G401 (cell line): ENCODE measurements at regions not wholly inside any gene's neighbourhood (a gene's known extent, or its start where the extent isn't known, plus 50 kb on each side); places are given as distances from the start of the nearest gene placed in this dataset.
"Not testable (repeated sequence)": the region's sequence is repeated elsewhere in the genome, so short reads cannot be mapped to it uniquely, and the experiment has no call there.

Experiments used
- DNase-seq: peaks from one replicate; pipeline ENCODE4 v3.0.0-alpha.2; 2015; ENCODE audit warnings: low spot score
- in situ Hi-C: cut with HindIII; loops from 2 replicates; pipeline ENCODE4 v1.10.0; 2016; ENCODE audit warnings: low sequenced_read_pairs, mixed read lengths

DNA sequence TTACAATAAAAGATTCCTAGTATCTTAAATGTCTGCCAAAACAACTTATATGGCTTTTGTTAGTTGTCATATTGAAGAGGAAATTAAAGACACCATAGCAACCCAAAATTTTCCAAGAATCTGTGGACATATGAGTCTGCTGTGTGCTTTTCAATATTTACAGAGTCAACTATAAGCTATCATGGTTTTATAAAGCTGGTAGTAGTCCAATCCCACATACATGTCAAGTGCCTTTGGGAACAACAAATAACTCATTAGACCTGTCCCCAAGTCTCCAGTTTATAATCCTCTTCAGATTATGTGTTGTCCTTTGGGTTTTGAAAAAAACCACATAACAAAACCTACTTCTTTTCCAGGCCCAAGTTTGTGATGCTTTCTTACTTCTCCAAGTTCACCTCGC lies 293.8 kb upstream of the USP25 start:
- in situ Hi-C loops: no loop called here
- DNase-seq: no peak

DNA sequence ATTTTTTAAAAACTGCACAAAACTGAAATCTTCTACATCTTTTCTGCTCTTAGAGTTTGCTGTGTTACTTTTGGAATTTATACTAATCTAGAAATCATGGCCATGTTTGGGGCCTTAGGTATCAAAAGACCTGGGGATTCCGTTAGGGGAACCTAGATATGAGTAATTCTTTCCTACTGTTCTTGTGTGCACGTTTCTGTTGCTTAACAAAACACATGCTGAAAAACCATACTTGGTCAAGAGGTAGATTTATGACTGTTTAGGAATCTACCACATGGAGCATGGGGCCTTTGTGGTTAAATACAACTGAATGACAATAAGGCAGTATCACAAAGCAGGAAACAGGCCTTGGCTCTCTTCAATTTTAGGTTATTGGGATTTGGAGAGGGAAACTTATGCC lies 291.9 kb upstream of the USP25 start:
- in situ Hi-C loops: no loop called here
- no peak for DNase-seq

DNA sequence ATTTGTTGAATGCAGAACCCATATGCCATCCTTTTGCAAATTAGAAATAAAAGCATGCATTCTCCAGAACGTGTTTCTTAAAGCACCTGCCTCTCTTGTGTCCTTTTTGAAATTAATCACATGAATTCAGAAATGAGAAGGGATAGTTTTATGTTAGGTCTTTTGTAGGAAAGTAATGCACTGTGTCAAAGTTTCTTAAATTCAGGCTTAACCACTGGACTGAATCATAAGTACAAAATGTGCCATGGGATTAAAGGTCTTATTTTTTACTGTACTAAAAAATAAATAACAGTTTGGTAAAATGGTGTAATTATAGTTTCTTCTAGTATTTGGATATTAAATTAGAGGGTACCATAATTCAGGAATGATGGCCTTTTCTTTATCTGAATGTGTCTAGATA lies 290.1 kb upstream of the USP25 start:
- in situ Hi-C loops: no loop called here
- DNase-seq: no peak

DNA sequence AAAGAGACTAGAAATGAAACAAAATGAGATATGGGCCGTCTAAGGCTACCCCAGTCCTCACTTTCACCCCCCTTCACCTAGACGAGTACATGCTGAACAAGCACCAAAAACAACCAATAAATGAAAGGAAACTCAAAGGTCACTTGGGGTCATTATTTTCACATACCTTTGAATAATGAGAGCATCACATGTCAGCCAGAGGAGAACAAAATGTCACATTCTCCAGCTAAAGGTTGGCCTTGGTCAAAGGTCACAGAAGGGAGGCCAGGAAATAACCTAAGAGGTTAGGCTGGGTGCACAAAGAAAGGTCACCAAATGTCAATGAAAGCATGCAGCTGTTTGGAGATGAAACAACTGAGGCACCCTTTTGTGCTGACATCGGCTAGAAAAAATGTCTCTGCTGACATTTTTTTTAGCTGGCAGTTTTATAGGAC lies 288.7 kb upstream of the USP25 start:
- DNase-seq: peak; percentile 59
- in situ Hi-C loops: no loop called here

DNA sequence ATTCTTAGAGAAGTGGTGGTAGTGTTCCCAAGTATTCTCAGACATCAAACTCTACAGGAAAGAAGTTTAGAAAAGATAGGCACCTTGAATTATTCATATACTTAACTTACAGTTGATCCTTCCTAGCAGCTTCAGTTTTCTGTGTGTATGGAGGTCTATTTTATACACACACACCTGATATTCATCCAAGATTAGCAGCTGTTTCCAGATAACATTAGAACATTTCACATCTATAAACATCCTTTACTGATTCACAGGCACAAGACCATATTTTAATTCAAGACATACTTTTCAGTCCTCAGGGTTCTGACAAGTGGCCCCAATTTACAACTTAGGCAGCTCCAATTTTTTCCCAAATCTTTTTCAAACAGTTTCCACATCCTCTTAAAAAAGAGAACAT lies 287.8 kb upstream of the USP25 start:
- in situ Hi-C loops: no loop called here
- no peak for DNase-seq

DNA sequence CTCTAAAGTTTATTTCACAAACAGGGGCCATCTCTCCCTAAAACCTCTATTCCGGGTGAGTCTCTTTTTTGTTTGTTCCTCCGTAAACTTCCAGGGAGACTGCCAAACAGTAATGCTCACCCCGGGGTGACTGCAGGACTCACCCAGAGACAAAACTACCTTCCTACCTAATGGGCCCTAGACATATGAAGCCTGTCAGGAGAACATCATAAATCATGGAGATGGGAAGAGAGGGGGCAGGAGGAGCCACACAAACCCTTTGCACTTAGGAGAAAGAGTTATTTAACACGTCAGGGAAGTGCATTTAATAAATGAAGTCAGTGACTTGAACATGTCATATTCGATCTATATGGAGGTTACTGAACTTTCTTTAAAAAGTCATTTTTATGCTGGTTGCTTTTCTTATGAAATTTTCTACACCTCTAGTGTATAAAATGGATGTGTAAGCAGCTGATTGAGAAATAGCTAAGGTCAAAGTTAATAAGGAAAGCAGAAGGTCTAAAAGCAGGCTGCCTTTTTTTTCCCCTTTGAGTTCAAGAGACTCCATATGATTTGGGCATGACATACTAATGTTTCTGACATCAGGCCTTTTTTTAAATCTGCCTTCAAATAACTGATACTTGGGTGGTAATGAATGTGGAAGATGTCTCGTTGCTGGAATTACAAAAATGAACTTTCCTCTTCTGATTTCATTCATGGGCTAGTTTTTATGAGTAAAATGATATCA lies 286.9 kb upstream of the USP25 start:
- DNase-seq: peak; percentile 16
- in situ Hi-C loops: no loop called here

DNA sequence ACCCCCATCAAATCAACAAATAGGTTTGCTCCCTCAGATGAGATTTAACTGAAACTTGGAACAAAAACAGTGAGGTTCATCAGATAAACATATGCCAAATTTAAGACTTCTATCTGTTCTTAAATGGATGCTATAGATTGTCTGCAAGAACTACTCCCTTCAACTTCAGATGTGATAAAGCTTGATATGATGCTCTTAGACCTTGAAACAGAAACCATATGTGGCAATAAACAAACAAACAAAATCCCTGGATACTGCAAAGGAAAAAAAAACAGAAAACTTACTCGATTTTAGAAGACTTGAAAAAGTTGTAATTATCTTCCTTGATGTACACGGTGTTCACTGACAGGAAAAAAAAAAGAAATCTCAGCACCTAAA lies 286.1 kb upstream of the USP25 start:
- in situ Hi-C loops: no loop called here

DNA sequence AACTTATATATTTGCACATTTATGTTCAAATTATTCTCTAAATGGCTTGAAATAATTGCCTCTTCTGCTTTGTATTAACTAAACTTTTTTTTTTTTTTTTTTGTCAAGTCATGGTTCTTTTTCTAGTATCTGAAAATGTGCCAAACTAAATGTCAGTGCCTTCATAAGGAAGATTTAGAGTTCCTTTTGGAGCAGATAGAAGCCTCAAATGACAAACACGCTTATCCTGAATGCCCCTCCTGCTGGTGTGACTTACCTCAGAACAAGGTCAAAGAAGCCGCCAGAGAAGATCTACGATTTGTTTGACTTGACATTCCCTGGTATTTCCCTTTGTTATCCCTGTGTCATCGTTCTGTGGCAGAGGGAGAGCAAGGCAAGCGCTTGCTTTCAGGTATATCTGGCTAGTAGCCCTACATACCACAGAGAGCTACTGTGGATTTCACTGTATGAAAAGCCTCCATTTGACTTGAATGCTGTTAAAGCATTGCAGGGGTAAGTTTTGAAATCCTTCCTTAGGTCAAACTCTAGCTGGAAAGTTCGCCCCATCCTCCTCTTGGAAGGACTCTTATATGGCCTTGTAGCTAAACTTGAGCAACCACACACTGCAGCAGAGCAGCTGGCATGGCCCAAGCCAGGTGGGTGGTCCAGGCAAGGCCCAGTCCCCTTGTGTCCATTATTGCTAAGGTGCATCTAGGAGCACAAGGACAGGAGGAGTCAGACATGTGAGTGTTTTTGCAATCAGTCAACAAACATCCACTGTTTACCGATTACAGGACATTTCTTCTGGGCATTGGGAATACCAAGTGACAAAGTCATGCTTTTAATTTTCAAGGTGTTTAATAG lies 285.4 kb upstream of the USP25 start:
- in situ Hi-C loops: no loop called here
- DNase-seq: peak; percentile 7

More for the DNA sequence above, 286.1 kb upstream of the USP25 start:
- DNase-seq: no peak

DNA sequence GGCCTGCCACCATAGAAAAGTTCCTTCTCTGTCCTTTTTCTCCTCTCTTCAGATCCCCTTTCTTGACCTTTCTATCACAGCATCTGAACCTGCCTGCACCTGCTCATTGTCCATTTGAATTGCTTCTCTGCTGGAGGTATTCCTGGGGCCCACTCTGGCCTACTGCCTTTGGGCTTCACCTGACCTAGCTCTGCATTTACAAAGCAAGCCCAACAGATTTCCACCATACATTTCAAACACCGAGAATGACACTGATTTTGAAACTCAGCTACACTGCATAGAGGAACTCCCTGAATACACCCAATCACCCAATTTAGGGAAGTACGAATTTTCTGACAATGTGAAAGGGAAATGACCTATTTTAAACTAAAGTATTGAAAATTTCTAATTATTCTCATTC lies 284.5 kb upstream of the USP25 start:
- in situ Hi-C loops: no loop called here
- DNase-seq: no peak

DNA sequence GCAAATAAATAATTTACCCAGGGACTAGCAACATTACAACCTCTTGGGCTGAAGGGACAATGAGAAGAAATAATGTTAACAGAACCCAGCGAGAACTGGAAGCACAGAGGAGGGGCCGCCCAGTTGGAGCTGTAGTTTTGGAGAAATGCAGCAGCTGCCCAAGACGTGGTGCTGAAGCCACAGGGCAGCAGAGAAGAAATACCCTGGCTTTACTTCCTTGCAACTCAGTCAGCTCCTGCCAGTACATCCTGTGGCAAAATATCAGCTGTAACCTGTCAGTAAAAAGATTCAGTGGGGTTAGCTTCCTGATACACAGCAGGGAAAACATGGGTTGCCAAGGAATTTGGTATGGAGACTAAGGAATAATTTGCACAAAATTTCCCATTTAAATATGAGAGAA lies 283.6 kb upstream of the USP25 start:
- DNase-seq: no peak
- in situ Hi-C loops: no loop called here

DNA sequence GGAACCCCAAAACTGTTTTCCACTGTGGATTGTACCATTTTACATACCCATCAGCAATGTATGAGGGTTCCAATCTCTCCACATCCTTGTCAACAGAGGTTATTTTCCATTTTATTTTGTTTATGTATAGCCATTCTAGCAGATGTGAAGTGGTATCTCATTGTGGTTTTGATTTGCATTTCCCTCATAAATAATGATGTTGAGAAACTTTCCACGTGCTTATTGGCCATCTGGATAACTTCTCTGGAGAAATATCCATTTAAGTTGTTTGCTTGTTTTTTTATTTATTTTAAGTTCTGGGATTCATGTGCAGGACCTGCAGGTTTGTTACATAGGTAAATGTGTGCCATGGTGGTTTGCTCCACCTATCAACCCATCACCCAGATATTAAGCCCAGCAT lies 280.2 kb upstream of the USP25 start:
- DNase-seq: no peak
- in situ Hi-C loops: no loop called here

DNA sequence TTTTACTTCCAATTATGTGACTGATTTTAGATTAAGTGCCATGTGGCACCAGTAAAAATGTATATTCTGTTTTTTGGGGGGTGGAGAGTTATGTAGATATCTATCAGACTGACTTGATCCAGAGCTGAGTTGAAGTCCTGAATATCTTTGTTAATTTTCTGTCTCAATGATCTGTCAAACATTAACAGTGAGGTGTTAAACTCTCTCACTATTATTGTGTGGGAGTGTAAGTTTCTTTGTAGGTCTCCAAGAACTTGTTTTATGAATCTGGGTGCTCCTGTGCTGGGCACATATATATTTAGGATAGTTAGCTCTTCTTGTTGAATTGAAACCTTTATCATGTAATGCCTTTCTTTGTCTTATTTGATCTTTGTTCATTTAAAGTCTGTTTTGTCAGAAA lies 276.5 kb upstream of the USP25 start:
- no peak for DNase-seq
- in situ Hi-C loops: no loop called here

DNA sequence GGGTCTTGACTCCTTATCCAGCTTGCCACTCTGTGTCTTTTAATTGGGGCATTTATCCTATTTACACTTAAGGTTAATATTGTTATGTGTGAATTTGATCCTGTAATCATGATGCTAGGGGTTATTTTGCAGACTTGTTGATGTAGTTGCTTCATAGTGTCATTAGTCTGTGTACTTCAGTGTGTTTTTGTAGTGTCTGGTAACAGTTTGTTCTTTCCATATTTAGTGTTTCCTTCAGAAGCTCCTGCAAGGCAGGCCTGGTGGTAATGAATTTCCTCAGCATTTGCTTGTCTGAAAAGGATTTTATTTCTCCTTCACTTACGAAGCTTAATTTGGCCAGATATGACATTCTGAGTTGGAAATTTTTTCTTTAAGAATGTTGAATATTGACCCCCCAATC lies 276.0 kb upstream of the USP25 start:
- DNase-seq, in situ Hi-C loops: not testable (repeated sequence)

DNA sequence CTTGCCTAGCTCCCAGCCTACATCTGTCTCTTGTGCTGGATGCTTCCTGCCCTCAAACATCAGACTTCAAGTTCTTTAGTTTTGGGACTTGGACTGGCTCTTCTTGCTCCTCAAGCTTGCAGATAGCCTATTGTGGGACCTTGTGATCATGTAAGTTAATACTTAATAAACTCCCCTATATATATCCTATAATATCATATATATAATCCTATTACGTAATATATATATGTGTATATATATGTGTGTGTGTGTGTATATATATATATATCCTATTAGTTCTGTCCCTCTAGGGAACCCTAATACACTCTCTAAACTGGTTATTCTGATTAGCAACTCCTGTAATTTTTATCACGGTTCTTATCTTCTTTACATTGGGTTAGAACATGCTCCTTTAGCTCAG lies 274.9 kb upstream of the USP25 start:
- in situ Hi-C loops, DNase-seq: not testable (repeated sequence)

DNA sequence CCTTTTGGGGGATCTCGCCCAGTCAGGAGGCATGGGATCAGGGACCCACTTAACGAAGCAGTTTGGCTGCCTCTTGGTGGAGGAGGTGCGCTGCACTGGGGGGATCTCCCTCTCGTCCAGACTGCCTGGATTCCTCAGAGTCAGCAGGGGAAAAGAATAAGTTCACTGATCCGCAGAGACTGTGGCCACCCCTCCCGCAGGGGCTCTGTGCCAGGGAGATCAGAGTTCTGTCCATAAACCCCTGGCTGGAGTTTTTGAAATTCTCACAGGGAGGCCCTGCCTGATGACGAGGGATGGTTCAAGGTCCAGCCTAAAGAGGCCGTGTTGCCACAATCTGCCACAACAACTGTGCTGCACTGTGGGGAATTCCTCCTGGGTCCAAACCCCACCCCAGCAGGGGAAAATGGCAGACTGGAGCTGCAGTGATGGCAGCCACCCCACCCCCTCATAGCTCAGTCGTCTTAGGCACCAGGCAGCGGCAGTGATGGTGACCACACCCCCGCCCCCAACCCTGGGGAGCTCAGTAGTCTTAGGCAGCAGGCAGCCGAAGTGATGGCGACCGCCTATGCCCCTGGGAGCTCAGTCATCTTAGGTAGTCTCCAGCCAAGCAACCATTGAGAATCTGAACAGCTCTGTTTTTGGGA lies 273.8 kb upstream of the USP25 start:
- no peak for DNase-seq
- in situ Hi-C loops: no loop called here

DNA sequence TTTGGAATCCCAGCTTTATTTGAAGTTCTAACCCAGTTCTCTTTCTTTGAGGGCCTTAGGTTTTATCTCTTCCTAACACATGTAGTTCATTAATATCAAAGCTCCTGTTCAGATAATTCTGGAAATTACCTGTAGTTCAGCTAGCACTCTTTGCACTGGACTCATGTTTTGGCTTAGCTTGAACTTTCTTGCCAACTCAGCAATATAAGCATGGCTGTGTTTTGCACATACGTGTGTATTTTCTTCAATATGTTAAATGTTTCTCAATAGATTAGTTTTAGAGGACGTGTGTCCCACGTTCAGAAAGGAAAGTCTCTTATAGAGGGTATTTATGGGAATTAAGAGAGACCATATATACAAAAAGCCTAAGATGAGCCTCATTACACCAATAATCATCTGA lies 271.8 kb upstream of the USP25 start:
- no peak for DNase-seq
- in situ Hi-C loops: no loop called here

DNA sequence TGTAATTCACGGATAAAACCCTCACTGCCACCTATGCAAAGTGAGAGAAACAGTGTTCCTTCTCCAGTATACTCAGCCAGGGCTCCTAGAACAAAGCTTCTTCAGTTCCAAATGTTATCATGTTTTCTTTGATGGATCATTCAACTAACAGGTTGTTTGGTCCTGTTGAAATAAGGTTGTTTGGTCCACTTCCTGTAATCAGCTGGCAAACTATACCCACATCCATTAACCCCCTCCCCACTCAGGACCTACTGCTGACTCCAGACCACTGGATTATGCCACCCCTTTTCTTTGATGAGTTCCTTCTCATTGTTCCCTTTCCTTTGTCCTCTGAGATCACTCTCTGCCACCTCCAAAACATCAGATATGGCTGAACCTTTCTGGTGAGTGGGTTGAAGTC lies 267.7 kb upstream of the USP25 start:
- no peak for DNase-seq
- in situ Hi-C loops: no loop called here

DNA sequence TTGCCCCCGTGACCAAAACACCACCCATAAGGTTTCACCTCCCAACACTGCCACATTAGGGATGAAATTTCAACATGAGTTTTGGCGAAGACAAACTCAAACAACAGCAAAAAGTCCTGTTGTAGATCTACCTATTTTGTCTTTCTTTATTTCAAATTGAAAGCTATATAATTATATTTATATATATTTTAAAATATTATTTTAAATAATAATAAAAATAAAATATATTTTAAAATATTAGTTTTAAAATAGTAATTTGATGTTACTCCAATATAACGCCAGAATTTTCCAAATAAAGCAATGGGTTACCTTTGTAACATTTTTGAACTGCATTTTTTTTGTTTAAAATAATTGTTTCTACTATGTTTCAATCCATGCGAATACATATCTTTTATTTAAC lies 263.5 kb upstream of the USP25 start:
- in situ Hi-C loops: no loop called here

DNA sequence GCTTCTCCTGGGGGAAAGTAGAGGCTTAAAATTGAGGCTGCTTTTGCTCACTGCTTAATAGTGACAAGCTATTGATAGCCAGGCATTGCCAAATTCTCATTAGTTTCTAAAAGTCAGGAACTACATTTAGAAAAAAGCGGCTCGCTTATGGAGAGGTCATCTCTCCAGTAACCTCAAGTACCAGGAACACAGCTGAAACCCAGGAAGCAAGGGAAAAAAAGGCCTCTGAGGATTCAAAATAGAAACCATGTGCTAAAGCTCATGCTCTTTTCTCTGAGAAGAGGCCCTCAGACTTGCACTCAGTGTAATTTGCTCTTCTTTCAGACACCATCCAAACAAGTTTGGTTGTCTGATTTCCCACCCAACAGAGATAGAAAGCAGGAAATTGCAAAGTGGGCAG lies 261.4 kb upstream of the USP25 start:
- in situ Hi-C loops: no loop called here
- no peak for DNase-seq

More for the DNA sequence above, 263.5 kb upstream of the USP25 start:
- no peak for DNase-seq
